Activated CD4-positive, alpha-beta memory T cell treated with anti-CD3 and anti-CD28 coated beads for 36 hours (primary cell): ENCODE measurements at regions not wholly inside any gene's neighbourhood (a gene's known extent, or its start where the extent isn't known, plus 50 kb on each side); places are given as distances from the start of the nearest gene placed in this dataset.

ENCODE experiments used
- CTCF ChIA-PET: fragments of 350-600 bp; sonication (Branson Sonifier 250); formaldehyde crosslinking; loops from one replicate; lab custom pipeline; 2021; ENCODE audit warnings: antibody characterized with exemption, inconsistent platforms; lab: Charles Lee
- POLR2A ChIA-PET: fragments of 350-600 bp; sonication (Branson Sonifier 250); formaldehyde crosslinking; loops from one replicate; lab custom pipeline; 2021; ENCODE audit warnings: antibody characterized with exemption; lab: Charles Lee
- DNase-seq: peaks from one replicate; pipeline ENCODE4 v3.0.0-alpha.2; 2020
- H3K27ac Mint-ChIP-seq: one replicate; pipeline ENCODE4 v1.8.0; 2021; ENCODE audit warnings: mixed read lengths
- H3K27me3 Mint-ChIP-seq: one replicate; pipeline ENCODE4 v1.8.0; 2021; ENCODE audit warnings: mixed read lengths
- H3K36me3 Mint-ChIP-seq: one replicate; pipeline ENCODE4 v1.8.0; 2021; ENCODE audit warnings: mixed read lengths
- H3K4me1 Mint-ChIP-seq: one replicate; pipeline ENCODE4 v1.8.0; 2021; ENCODE audit warnings: low read depth, mixed read lengths
- H3K4me3 Mint-ChIP-seq: one replicate; pipeline ENCODE4 v1.8.0; 2021; ENCODE audit warnings: mild to moderate bottlenecking, mixed read lengths
- H3K9me3 Mint-ChIP-seq: one replicate; pipeline ENCODE4 v1.8.0; 2021; ENCODE audit warnings: mixed read lengths
- intact Hi-C: fragments of 100-400 bp; cut with micrococcal nuclease; formaldehyde crosslinking; loops from one replicate; pipeline ENCODE4 v1.15.1; 2023

- Mint-ChIP-seq H3K9me3 (peaks cover 5% of the 10 kb centered on the region), H3K4me1 (no peaks in the 10 kb centered on the region), H3K36me3 (no peaks in the 10 kb centered on the region), H3K4me3 (no peak overlapping the region), H3K27ac (no peak overlapping the region), H3K27me3 (no peaks in the 10 kb centered on the region)
- ChIA-PET CTCF (no interaction called here), POLR2A (no interaction called here)
- intact Hi-C loops, result no loop called here
- DNase-seq, result no peak
These were observed 263.8 kb downstream of the DIO2 start for GRCh38 chr14:79947440-79948054.

- CTCF ChIA-PET, result no interaction called here
- Mint-ChIP-seq H3K4me3 (no peak overlapping the region), H3K4me1 (no peaks in the 10 kb centered on the region), H3K9me3 (peaks cover 12% of the 10 kb centered on the region), H3K27ac (no peak overlapping the region), H3K36me3 (no peaks in the 10 kb centered on the region), H3K27me3 (no peaks in the 10 kb centered on the region)
- no peak for DNase-seq
- POLR2A ChIA-PET, result no interaction called here
- intact Hi-C loops, result no loop called here
These were observed 272.1 kb downstream of the DIO2 start for GRCh38 chr14:79939235-79939634.

- Mint-ChIP-seq H3K36me3 (no peaks in the 10 kb centered on the region), H3K27ac (no peak overlapping the region), H3K4me3 (no peak overlapping the region), H3K4me1 (no peaks in the 10 kb centered on the region), H3K9me3 (peaks cover 7% of the 10 kb centered on the region), H3K27me3 (no peaks in the 10 kb centered on the region)
- ChIA-PET CTCF (no interaction called here), POLR2A (no interaction called here)
- no peak for DNase-seq
- intact Hi-C loops, result no loop called here
These were observed 273.1 kb downstream of the DIO2 start for GRCh38 chr14:79938185-79938584.

GRCh38 chr14:79937433-79937832 lies 273.9 kb downstream of the DIO2 start:
- Mint-ChIP-seq H3K27ac (no peak overlapping the region), H3K36me3 (no peaks in the 10 kb centered on the region), H3K4me3 (no peak overlapping the region), H3K4me1 (no peaks in the 10 kb centered on the region), H3K9me3 (peaks cover 7% of the 10 kb centered on the region), H3K27me3 (no peaks in the 10 kb centered on the region)
- ChIA-PET POLR2A (no interaction called here), CTCF (no interaction called here)
- DNase-seq, result no peak
- intact Hi-C loops, result no loop called here

GRCh38 chr14:79924551-79924950 lies 286.8 kb downstream of the DIO2 start:
- Mint-ChIP-seq H3K9me3 (peaks cover 23% of the 10 kb centered on the region), H3K27me3 (no peaks in the 10 kb centered on the region), H3K4me1 (no peaks in the 10 kb centered on the region), H3K4me3 (no peak overlapping the region), H3K27ac (no peak overlapping the region), H3K36me3 (no peaks in the 10 kb centered on the region)
- POLR2A ChIA-PET, result no interaction called here
- intact Hi-C loops, result no loop called here
- CTCF ChIA-PET, result no interaction called here
- no peak for DNase-seq

- intact Hi-C loops, result no loop called here
- H3K36me3 Mint-ChIP-seq, result no peaks in the 10 kb centered on the region
- no peak overlapping the region for H3K27ac Mint-ChIP-seq
- CTCF ChIA-PET, result no interaction called here
- H3K4me3 Mint-ChIP-seq, result no peak overlapping the region
- DNase-seq, result no peak
- POLR2A ChIA-PET, result no interaction called here
- no peaks in the 10 kb centered on the region for H3K27me3 Mint-ChIP-seq
- peaks cover 24% of the 10 kb centered on the region for H3K9me3 Mint-ChIP-seq
- no peaks in the 10 kb centered on the region for H3K4me1 Mint-ChIP-seq
These were observed 291.1 kb downstream of the DIO2 start for GRCh38 chr14:79920180-79920692.
